Heart right ventricle (tissue), 16 donors: ENCODE measurements at regions not wholly inside any gene's neighbourhood (a gene's known extent, or its start where the extent isn't known, plus 50 kb on each side); places are given as distances from the start of the nearest gene placed in this dataset.

Experiments
- ATAC-seq, 8 donors: fragments of 200-7000 bp; cut with Tn5 transposase; one replicate each; pipeline ENCODE4 v1.9.1; 2020; ENCODE audit warnings: mild to moderate bottlenecking in 8 of 8, moderate library complexity in 8 of 8, moderate number of reproducible peaks in 1 of 8
- DNase-seq, 2 donors: peaks; one replicate each; pipeline ENCODE4 v3.0.0-alpha.2; 2020
- H3K27ac ChIP-seq, 10 donors: fragments of 200-600 bp; sonication (generic) in 2 of 10; one replicate each; pipeline versions ENCODE4 v1.5.0 to v1.8.0; 2020 to 2022; ENCODE audit warnings: mild to moderate bottlenecking in 3 of 10
- H3K27me3 ChIP-seq, 7 donors: fragments of 200-600 bp; one replicate each; pipeline ENCODE4 v1.8.0; 2021 to 2022; ENCODE audit warnings: mild to moderate bottlenecking in 2 of 7
- H3K36me3 ChIP-seq, 9 donors: fragments of 200-600 bp; sonication (generic) in 1 of 9; one replicate each; pipeline versions ENCODE4 v1.5.0 to v1.8.0; 2020 to 2022; ENCODE audit warnings: mild to moderate bottlenecking in 2 of 9
- H3K4me1 ChIP-seq, 9 donors: fragments of 200-600 bp; sonication (generic) in 1 of 9; one replicate each; pipeline versions ENCODE4 v1.5.0 to v1.8.0; 2020 to 2022; ENCODE audit warnings: mild to moderate bottlenecking in 4 of 9
- H3K4me3 ChIP-seq, 10 donors: fragments of 200-600 bp; sonication (generic) in 2 of 10; one replicate each; pipeline versions ENCODE4 v1.5.0 to v1.8.0; 2020 to 2022; ENCODE audit warnings: mild to moderate bottlenecking in 7 of 10, moderate library complexity in 2 of 10
- H3K9me3 ChIP-seq, 11 donors: fragments of 200-600 bp in 10 of 11; sonication (generic) in 2 of 11; one replicate each; pipeline versions ENCODE4 v1.5.0 to v1.8.0; 2013 to 2022; ENCODE audit warnings: mild to moderate bottlenecking in 2 of 11, control low read depth in 1 of 11, moderate library complexity in 1 of 11
- WGBS, 2 donors: extraction: QIAGEN DNeasy Blood & Tissue Kit; methylation state at CpG; one replicate each; pipeline ENCODE4 v1.1.7; 2013; ENCODE audit warnings: inconsistent platforms in 1 of 2; 5-methylcytosine and 5-hydroxymethylcytosine counted together
- intact Hi-C, 10 donors: fragments of 100-400 bp; cut with DNase I; formaldehyde crosslinking; loops; one replicate each; pipeline versions ENCODE4 v1.11.1 to v1.14.2; 2022
- TF ChIP-seq, protein P1 (sequence below), 9 donors: fragments of 200-600 bp; sonication (generic) in 2 of 9; IDR thresholded peaks; one replicate each; pipeline versions ENCODE4 v1.5.0 to v1.8.0; 2021 to 2022; ENCODE audit warnings: antibody characterized with exemption in 9 of 9, mild to moderate bottlenecking in 5 of 9, moderate library complexity in 1 of 9
- donor health status: Arrhythmogenic right ventricular cardiomyopathy.
- donor health status: ischemic (EF 13 %, LVEDD 7.1; RV severe dilation, severe dysfunction).
- donor health status: healthy with polysubstance abuse.
- donor health status: DM: no; HTN: yes; CAD: no.
- donor health status: DM: no; HTN: no; CAD: no.
- donor health status: ischemic (EF 25% LVEDD 6.9; RV normal size, moderate dysfunction).
- donor health status: ischemic (EF 25% LVEDD 5.7; RV mildly dilated, moderate dysfunction).
- donor health status: healthy.
- donor health status: DM: yes; HTN: yes; CAD: no.
- donor health status: Ischemic cardiomyopathy.
- donor health status: ischemic (EF 35%, LVEDD 5.7; RV mildly dilated, moderate dysfunction).
- donor health status: nonischemic (EF 11% LVEDD 7.7; RV severe dilation, severe dysfunction).
- donor health status: DM: yes; HTN: yes; CAD: no.
- donor health status: PGD.
- donor health status: ischemic (EF 29% LVEDD 5.4; RV normal size, mild dysfunction).
- donor health status: nonischemic (EF 23%, LVEDD 6.1; RV moderate dilation, normal function).

GRCh38 chr11:11068113-11068512 is 210.3 kb upstream of the ZBED5 start:
- Histone ChIP-seq H3K4me1 (no peaks in the 10 kb centered on the region), H3K36me3 (no peaks in the 10 kb centered on the region), H3K4me3 (no peak overlapping the region), H3K27me3 (peaks cover 0 to 5% (median 0%) of the 10 kb centered on the region in 7 donors), H3K27ac (no peak overlapping the region), H3K9me3 (no peaks in the 10 kb centered on the region)
- WGBS, 2 donors, result 93 to 94% methylated on average over 4 of the region's 4 CpGs
- DNase-seq (no peak), ATAC-seq (no peak)
- TF ChIP-seq, protein P1, sequence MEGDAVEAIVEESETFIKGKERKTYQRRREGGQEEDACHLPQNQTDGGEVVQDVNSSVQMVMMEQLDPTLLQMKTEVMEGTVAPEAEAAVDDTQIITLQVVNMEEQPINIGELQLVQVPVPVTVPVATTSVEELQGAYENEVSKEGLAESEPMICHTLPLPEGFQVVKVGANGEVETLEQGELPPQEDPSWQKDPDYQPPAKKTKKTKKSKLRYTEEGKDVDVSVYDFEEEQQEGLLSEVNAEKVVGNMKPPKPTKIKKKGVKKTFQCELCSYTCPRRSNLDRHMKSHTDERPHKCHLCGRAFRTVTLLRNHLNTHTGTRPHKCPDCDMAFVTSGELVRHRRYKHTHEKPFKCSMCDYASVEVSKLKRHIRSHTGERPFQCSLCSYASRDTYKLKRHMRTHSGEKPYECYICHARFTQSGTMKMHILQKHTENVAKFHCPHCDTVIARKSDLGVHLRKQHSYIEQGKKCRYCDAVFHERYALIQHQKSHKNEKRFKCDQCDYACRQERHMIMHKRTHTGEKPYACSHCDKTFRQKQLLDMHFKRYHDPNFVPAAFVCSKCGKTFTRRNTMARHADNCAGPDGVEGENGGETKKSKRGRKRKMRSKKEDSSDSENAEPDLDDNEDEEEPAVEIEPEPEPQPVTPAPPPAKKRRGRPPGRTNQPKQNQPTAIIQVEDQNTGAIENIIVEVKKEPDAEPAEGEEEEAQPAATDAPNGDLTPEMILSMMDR (IDR thresholded peaks at IDR 0.05), result no peak
- intact Hi-C loops, result no loop called here

DNA sequence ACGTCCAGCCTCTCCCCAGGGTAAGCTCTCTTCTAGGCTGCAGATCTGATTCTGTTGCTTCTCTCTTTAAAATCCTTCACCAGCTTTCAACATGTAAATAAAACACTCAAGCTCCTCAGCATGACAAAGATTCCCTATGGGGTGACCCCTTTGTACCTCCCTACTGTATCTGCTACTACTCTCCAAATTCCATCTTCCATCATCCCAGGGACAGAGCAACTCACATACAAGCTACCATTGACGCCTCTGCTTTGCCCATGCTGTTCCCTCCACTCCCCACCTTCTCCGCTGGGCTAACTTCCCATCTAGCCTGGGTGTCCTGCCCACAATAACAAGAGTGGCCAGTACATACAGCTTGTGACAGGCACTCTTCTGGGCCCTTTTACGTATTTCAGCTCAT is 207.5 kb upstream of the ZBED5 start:
- Histone ChIP-seq H3K4me3 (no peak overlapping the region), H3K4me1 (no peaks in the 10 kb centered on the region), H3K36me3 (no peaks in the 10 kb centered on the region), H3K27me3 (peaks cover 0 to 5% (median 0%) of the 10 kb centered on the region in 7 donors), H3K9me3 (no peaks in the 10 kb centered on the region), H3K27ac (no peak overlapping the region)
- TF ChIP-seq, protein P1 (IDR thresholded peaks at IDR 0.05), result no peak
- WGBS, 2 donors, result 73 to 85% methylated on average over 4 of the region's 4 CpGs
- ATAC-seq (no peak), DNase-seq (no peak)
- intact Hi-C loops, result no loop called here

DNA sequence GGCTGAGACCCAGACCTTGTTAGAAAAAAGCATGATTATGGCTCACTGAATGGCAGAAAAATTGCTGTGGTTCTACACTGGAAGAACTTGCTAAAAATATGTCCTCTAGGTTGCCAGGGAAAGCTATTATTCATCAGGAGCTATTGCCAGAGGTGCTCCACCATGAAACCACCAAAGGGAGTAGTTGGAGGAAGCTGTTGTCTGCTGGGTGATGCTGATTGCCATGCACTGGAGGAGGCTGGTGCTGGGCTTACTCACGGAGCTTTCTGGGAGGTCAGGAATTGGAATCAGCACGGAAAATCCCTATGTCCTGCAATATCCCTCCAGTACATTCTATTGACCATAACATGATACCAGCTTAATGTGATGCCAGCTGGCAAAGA is 199.6 kb upstream of the ZBED5 start:
- TF ChIP-seq, protein P1 (IDR thresholded peaks at IDR 0.05), result no peak
- no peak overlapping the region for H3K27ac ChIP-seq
- ATAC-seq (no peak), DNase-seq (no peak)
- H3K9me3 ChIP-seq, result peaks cover 0 to 46% (median 15%) of the 10 kb centered on the region in 11 donors
- no peaks in the 10 kb centered on the region for H3K4me1 ChIP-seq
- H3K4me3 ChIP-seq, result no peak overlapping the region
- H3K36me3 ChIP-seq, result no peaks in the 10 kb centered on the region
- no peaks in the 10 kb centered on the region for H3K27me3 ChIP-seq
- intact Hi-C loops, result no loop called here
- 72 to 85% methylated on average over 2 of the region's 2 CpGs for WGBS, 2 donors

- DNase-seq (no peak), ATAC-seq (no peak)
- H3K9me3 ChIP-seq, result peaks cover 0 to 49% (median 15%) of the 10 kb centered on the region in 11 donors
- intact Hi-C loops, result no loop called here
- 90% methylated on average over 2 of the region's 2 CpGs for whole genome bisulfite sequencing, 2 donors
- H3K4me1 ChIP-seq, result no peaks in the 10 kb centered on the region
- no peaks in the 10 kb centered on the region for H3K36me3 ChIP-seq
- no peak overlapping the region for H3K27ac ChIP-seq
- TF ChIP-seq, protein P1 (IDR thresholded peaks at IDR 0.05), result no peak
- no peaks in the 10 kb centered on the region for H3K27me3 ChIP-seq
- no peak overlapping the region for H3K4me3 ChIP-seq
These were observed 199.1 kb upstream of the ZBED5 start for GRCh38 chr11:11056749-11057471.
